ENCODE measurements at regions not wholly inside any gene's neighbourhood (a gene's known extent, or its start where the extent isn't known, plus 50 kb on each side); places are given as distances from the start of the nearest gene placed in this dataset.

DNA sequence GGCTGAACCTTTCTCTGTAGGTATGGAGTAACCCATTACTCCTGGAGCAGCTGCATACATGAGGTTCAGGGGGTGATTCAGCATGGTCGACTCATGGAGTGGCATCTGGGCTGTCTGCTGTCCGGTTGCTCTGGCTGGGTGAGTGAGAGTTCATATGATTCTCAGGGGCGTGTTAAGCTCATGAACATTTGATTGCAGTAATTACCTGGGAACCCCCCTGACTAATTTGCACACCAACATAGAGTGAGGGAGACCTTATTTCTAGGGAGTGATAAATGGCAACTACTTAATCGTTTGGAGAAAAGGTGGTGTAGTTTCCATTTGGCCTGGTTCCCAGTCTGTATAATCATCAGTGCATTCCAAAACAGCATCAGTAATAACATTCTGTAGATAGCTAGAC is 661.9 kb downstream of the ETS1 start:
- DNase-seq: no peak

GRCh38 chr11:127919206-127920000 is 668.0 kb downstream of the ETS1 start:
- no peak for DNase-seq

GRCh38 chr11:127902382-127902781 is 685.0 kb downstream of the ETS1 start:
- DNase-seq: no peak

DNA sequence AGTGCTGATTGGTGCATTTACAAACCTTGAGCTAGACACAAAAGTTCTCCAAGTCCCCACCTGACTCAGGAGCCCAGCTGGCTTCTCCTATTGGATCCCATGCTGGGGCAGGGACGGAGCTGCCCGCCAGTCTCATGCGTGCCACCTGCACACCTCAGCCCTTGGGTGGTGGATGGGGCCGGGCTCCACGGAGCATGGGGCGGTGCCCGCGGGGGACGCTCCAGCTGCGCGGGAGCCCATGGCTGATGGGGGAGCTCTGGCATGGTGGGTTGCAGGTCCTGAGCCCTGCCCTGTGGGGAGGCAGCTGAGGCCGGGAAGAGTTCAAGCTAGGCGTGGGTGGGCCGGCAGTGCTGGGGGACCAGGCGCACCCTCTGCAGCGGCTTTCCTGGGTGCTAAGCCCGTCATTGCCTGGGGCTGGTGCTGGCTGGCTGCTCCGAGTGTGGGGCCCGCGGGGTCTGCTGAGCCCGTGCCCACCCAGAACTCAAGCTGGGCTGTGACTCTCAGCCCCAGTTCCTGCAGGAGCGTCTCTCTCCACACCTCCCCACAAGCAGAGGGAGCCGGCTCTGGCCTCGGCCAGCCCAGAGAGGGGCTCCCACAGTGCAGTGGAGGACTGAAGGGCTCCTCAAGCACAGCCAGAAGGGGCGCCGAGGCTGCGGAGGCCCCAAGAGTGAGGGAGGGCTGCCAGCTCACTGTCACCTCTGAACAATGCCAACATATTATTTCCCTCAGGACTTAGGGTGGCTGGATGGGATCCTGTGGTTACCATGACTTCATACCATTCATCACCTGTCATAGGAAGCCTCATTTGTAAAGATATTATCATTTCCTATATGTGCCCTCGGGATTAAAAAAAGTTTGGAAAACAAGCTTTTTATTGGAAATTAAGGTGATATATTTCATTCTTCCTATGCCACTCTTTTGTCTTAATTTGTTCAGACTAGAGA is 688.7 kb downstream of the ETS1 start:
- no peak for DNase-seq

- DNase-seq: no peak
Measured at GRCh38 chr11:127895776-127896175, 691.6 kb downstream of the ETS1 start.

GRCh38 chr11:127894316-127894715 is 693.0 kb downstream of the ETS1 start:
- no peak for DNase-seq

DNA sequence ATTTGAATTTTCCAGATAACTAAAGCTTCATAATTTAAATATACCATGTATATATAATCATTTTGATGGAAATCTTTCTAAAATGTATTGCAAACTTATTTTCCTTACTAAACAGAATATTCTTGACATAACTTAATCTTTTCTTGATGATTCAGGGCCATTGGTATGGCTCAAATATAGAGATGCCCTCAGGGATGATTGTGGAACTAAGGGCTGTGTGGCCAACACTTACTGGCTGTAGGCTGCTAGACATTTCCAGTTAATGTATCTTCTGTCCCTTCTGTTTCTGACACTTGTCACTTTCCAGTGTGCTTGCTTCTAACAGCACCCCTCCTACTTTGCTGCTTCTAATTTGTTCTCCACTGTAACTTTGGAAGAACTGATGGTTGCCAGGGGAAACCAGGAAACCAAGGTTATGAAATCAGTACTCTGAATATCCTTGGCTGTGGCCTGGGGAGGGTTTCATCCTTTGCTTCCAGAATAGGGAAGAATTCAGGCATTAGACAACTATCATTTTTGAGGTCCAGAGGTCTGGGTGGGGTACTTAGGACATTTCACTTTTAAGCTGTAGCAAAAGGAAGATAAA is 697.2 kb downstream of the ETS1 start:
- no peak for DNase-seq

DNA sequence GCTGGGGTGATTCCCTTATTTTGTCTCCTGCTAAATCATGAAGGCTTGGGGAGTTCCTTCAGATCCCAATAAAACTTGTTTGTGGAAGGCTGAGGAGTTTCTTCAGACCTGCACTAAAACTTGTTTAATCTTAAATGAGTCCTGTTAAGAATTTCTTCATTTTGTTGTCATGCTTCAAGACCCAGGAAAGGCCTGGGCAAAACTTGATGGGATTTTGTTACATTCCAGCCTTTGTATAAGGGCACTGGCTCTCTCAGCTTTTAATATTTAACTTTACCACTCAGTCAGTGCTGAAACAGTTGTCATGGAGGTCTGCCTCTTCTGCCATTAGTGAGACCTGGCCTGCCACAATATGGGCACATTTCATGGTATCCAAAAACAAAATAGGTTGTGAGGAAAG is 699.0 kb downstream of the ETS1 start:
- no peak for DNase-seq

GRCh38 chr11:127875131-127875530 is 712.2 kb downstream of the ETS1 start:
- no peak for DNase-seq

DNA sequence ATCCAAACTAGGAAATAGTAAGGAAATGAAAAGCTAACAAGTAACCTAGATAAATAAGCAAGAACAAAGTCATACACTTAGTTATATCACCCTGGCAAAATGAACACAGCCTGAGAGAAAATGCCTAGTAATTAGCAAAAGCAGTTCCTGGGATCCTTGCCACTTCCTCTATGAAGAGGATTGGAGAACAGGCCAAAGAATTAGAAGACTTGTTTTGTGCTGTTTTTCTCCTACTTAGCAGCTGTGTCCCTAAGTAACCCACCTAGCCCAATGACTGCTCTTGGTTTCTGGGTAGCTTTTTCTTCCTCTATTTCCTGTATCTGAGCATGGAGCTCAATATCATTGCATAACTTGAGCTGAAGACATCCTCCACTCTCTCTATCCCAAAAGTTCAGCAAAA is 713.9 kb downstream of the ETS1 start:
- DNase-seq: no peak

DNA sequence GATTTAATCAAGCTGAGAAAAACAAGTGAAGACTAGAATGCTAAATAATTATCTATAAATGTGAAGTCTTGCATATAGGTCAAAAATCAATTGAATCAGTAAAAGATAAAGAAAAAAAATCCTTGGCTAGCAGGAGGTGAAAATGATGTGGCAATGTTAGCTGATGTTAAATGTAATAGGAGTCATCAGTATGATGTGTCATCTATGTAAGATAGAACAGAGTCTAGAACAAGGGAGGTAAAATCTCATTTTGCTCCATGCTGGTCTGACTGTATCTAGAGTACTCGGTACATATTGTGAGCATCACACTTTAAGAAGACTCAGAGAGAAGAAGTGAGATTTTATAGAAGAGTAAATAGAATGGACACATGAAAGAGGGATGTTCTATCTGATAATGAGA is 721.2 kb downstream of the ETS1 start:
- DNase-seq: no peak

GRCh38 chr11:127864861-127865260 is 722.5 kb downstream of the ETS1 start:
- DNase-seq: no peak

GRCh38 chr11:127862406-127862805 is 725.0 kb downstream of the ETS1 start:
- DNase-seq: no peak

DNA sequence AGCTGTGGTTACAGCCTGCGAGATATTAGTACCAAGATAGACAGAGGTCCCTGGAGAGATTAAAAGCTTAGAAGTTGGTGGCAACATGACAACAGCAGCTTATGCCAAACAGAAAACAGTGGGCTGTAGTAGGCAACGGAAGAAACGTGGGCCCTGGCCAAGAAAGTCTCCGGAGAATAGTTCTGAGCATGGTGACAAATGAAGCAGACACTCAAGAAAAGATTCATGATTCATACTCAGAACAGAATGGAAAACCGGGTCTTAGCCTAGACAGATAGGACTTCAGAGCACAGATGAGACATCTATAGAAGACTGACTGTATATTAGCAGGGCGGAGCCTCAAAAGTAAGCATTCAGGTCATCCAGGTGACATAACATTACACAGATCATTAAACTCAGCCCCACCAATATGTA is 727.4 kb downstream of the ETS1 start:
- no peak for DNase-seq

DNA sequence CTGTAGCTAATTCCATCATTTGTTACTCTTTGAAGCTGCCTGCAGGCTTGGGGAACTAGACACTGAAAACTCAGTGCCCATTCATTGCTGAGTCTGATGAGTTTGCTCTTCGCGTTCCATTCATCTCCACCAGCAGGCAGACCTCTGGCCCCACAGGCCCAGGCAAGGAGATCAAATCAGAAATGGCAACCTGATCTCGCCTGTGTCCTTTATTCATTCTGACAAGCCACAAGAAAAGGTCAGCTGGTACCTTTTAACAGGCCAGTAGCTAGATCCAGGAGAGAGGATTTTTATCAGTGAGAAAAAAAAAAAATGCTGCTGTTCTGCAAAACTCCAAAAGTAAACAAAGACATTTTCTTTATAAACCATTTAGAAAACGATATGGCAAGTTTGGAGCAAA is 742.5 kb downstream of the ETS1 start:
- DNase-seq: no peak

DNA sequence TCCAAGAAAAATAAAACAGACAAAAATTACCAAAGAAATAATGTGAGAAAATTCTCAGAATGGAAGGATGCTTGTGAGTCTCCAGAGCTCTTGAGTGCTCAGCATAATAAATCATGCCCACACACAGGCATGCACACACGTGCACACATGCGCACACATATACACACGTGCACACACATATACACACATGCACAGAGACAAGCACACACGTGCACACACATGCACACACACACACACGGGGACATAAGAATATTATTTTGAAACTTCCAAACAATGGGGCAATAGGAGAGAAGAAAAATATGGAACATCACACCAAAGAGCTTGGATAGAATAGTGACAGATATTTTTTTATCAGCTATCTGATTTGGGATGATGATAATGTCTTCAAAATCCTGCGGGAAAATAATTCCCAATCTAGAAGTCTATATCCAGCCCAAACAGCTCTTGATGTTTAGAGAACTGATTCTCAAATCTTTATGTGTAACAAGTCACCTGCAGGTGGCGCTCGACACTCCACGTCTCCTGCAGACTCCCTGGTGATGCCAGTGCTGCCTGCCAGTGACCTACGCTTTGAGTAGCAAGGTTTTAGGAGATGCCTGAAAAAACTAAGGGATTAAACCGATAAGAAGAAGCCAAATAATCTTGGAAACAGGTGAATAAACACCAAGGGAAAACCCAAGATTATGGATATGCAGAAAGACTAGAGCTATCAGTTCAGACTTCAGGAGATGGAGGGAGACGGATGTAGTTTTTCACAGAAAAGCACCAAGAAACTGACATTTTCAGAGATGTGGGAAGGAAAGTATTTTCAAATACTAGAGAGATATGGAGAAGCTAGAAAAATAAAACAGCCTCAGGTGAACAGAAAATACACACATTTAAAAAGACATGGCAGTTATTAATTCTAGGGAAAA is 743.6 kb downstream of the ETS1 start:
- DNase-seq: no peak

- DNase-seq: no peak
Measured at GRCh38 chr11:127825183-127825582, 762.2 kb downstream of the ETS1 start.

DNA sequence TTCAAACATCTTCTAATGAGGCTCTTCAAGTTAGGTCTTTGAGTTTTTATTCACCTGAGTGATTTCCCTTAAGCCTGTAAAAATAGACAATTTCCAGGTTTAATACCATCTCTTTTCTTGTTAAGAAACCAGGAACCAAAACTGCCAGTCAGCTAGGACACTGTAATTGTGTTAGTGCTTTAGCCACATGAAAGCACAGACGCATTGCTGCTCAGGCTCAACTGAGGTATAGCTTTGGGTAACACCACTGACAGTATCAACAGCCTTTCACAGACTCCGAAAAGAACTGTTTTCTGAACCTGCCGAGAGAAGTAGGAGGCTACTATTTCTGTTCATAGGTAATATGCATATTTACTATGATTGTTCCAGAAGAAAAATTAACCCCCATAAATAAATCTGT is 768.7 kb downstream of the ETS1 start:
- DNase-seq: no peak

GRCh38 chr11:127816962-127817361 is 770.4 kb downstream of the ETS1 start:
- no peak for DNase-seq

- no peak for DNase-seq
Measured at GRCh38 chr11:127815331-127815730, 772.0 kb downstream of the ETS1 start.

DNA sequence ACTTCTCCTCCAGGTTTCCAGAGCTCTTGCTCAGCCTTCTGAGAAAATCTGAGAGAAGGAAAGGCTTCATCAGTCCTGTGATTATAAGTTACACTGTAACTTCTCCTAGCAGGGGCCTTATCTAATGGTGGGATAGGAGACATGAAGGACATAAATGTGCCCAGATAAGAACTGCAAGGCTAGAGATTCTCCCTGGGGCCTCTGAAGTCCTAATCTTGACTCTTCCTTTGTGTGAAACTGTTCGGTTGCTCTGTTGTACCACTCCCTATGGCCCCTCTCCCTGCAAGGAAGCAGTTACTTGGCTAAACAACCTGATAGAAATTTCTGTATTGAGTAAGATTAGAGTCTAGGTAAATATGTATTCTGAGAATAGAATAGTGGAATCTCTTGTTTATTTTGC is 780.9 kb downstream of the ETS1 start:
- DNase-seq: no peak

- DNase-seq: no peak
Measured at GRCh38 chr11:127805771-127806170, 781.6 kb downstream of the ETS1 start.
